ENCODE measurements at regions not wholly inside any gene's neighbourhood (a gene's known extent, or its start where the extent isn't known, plus 50 kb on each side); places are given as distances from the start of the nearest gene placed in this dataset.

GRCh38 chr9:29968831-29969230 is 2395.6 kb upstream of the C9orf72 start:
- Histone ChIP-seq H3K9ac (replicated peaks; ENCODE audit: extremely low read depth, insufficient read depth, low read length) (no peak overlapping the region), H3K9me3 (replicated peaks; ENCODE audit: control insufficient read depth, insufficient read depth, low read length) (peaks cover 5% of the 10 kb centered on the region), H3K27me3 (ENCODE audit: control insufficient read depth in 2 of 2, insufficient read depth in 2 of 2, low read length in 2 of 2) (no peaks in the 10 kb centered on the region), H2AFZ (ENCODE audit: low read depth, low read length) (no peak overlapping the region), H3K4me1 (ENCODE audit: control insufficient read depth, extremely low read depth, insufficient read depth, low read length) (no peaks in the 10 kb centered on the region), H3K9me1 (replicated peaks; ENCODE audit: control insufficient read depth, extremely low read depth, insufficient read depth, low read length) (no peaks in the 10 kb centered on the region), H4K20me1 (replicated peaks; ENCODE audit: control insufficient read depth, extremely low read depth, insufficient read depth, low read length) (no peaks in the 10 kb centered on the region), H3K79me2 (ENCODE audit: control insufficient read depth, insufficient read depth, low read length) (no peaks in the 10 kb centered on the region), H3K27ac (ENCODE audit: insufficient read depth, low read depth, low read length) (no peak overlapping the region), H3K4me3 (replicated peaks in 1 of 3; ENCODE audit: insufficient read depth in 1 of 3, low read depth in 1 of 3, low read length in 3 of 3) (no peak overlapping the region), H3K36me3 (ENCODE audit: control insufficient read depth in 2 of 2, extremely low read depth in 1 of 2, insufficient read depth in 2 of 2, low read length in 2 of 2) (no peaks in the 10 kb centered on the region), H3K4me2 (ENCODE audit: insufficient read depth, low read length) (no peak overlapping the region)
- DNase-seq (ENCODE audit: low read depth, low spot score) (no peak), FAIRE-seq (no peak)
- TF ChIP-seq MYC (IDR thresholded peaks at IDR 0.05; ENCODE audit: low read depth, low read length) = no peak
- TF ChIP-seq FOS (IDR thresholded peaks at IDR 0.05; ENCODE audit: borderline replicate concordance, insufficient read depth, low read length) = no peak
- no peak for TF ChIP-seq POLR2A (IDR thresholded peaks at IDR 0.05; ENCODE audit: low read depth, low read length)
- dilution Hi-C loops (cut with MboI; ENCODE audit: extremely low pct_ligation_motif_present, low sequenced_read_pairs) = no loop called here
- intact Hi-C loops (cut with micrococcal nuclease) = no loop called here
- ChIA-PET CTCF (no interaction called here), POLR2A (no interaction called here)
- no TSS peak for BruUV-seq (replicated peaks)

- intact Hi-C loops (cut with micrococcal nuclease) (no loop called here), dilution Hi-C loops (cut with MboI; ENCODE audit: extremely low pct_ligation_motif_present, low sequenced_read_pairs) (no loop called here)
- Histone ChIP-seq H3K27ac (ENCODE audit: insufficient read depth, low read depth, low read length) (no peak overlapping the region), H4K20me1 (replicated peaks; ENCODE audit: control insufficient read depth, extremely low read depth, insufficient read depth, low read length) (no peaks in the 10 kb centered on the region), H3K4me1 (ENCODE audit: control insufficient read depth, extremely low read depth, insufficient read depth, low read length) (no peaks in the 10 kb centered on the region), H3K4me3 (replicated peaks in 1 of 3; ENCODE audit: insufficient read depth in 1 of 3, low read depth in 1 of 3, low read length in 3 of 3) (no peak overlapping the region), H3K9me3 (replicated peaks; ENCODE audit: control insufficient read depth, insufficient read depth, low read length) (peaks cover 5% of the 10 kb centered on the region), H3K36me3 (ENCODE audit: control insufficient read depth in 2 of 2, extremely low read depth in 1 of 2, insufficient read depth in 2 of 2, low read length in 2 of 2) (no peaks in the 10 kb centered on the region), H2AFZ (ENCODE audit: low read depth, low read length) (no peak overlapping the region), H3K4me2 (ENCODE audit: insufficient read depth, low read length) (no peak overlapping the region), H3K79me2 (ENCODE audit: control insufficient read depth, insufficient read depth, low read length) (no peaks in the 10 kb centered on the region), H3K9me1 (replicated peaks; ENCODE audit: control insufficient read depth, extremely low read depth, insufficient read depth, low read length) (no peaks in the 10 kb centered on the region), H3K27me3 (ENCODE audit: control insufficient read depth in 2 of 2, insufficient read depth in 2 of 2, low read length in 2 of 2) (no peaks in the 10 kb centered on the region), H3K9ac (replicated peaks; ENCODE audit: extremely low read depth, insufficient read depth, low read length) (no peak overlapping the region)
- TF ChIP-seq GATA2 (IDR thresholded peaks at IDR 0.05; ENCODE audit: insufficient read depth, insufficient read length, low read depth, low read length) = no peak
- TF ChIP-seq POLR2AphosphoS5 (IDR thresholded peaks at IDR 0.05; ENCODE audit: insufficient read depth, low read depth, low read length) = no peak
- FAIRE-seq = no peak
- no peak for DNase-seq (ENCODE audit: low read depth, low spot score)
- no TSS peak for BruUV-seq (replicated peaks)
- CTCF ChIA-PET = no interaction called here
- POLR2A ChIA-PET = no interaction called here
Observed at GRCh38 chr9:29969408-29969807, 2396.1 kb upstream of the C9orf72 start.
